Activated naive CD8-positive, alpha-beta T cell treated with anti-CD3 and anti-CD28 coated beads, Interleukin-2, amount 10 ng/mL, durations not matched to agents 7 days and 5 days (primary cell): ENCODE measurements at regions not wholly inside any gene's neighbourhood (a gene's known extent, or its start where the extent isn't known, plus 50 kb on each side); places are given as distances from the start of the nearest gene placed in this dataset.

Experiments
- ATAC-seq: fragments of 150-1000 bp; cut with Tn5 transposase; one replicate; pipeline ENCODE4 v1.10.0; 2021; ENCODE audit warnings: low read depth, moderate library complexity
- POLR2A ChIA-PET: fragments of 350-600 bp; sonication (Branson Sonifier 250); formaldehyde crosslinking; loops from one replicate; lab custom pipeline; 2021; ENCODE audit warnings: antibody characterized with exemption; lab: Charles Lee
- DNase-seq: peaks from one replicate; pipeline ENCODE4 v3.0.0; 2021
- H3K27ac Mint-ChIP-seq: one replicate; pipeline ENCODE4 v1.8.0; 2022; ENCODE audit warnings: mild to moderate bottlenecking, mixed read lengths
- H3K27me3 Mint-ChIP-seq: one replicate; pipeline ENCODE4 v1.8.0; 2022; ENCODE audit warnings: mild to moderate bottlenecking, moderate library complexity, mixed read lengths
- H3K36me3 Mint-ChIP-seq: one replicate; pipeline ENCODE4 v1.8.0; 2021; ENCODE audit warnings: mild to moderate bottlenecking, mixed read lengths
- H3K4me1 Mint-ChIP-seq: one replicate; pipeline ENCODE4 v1.8.0; 2021; ENCODE audit warnings: mixed read lengths
- H3K4me3 Mint-ChIP-seq: one replicate; pipeline ENCODE4 v1.8.0; 2022; ENCODE audit warnings: mild to moderate bottlenecking, moderate library complexity, mixed read lengths
- H3K9me3 Mint-ChIP-seq: one replicate; pipeline ENCODE4 v1.8.0; 2021; ENCODE audit warnings: mixed read lengths

DNA sequence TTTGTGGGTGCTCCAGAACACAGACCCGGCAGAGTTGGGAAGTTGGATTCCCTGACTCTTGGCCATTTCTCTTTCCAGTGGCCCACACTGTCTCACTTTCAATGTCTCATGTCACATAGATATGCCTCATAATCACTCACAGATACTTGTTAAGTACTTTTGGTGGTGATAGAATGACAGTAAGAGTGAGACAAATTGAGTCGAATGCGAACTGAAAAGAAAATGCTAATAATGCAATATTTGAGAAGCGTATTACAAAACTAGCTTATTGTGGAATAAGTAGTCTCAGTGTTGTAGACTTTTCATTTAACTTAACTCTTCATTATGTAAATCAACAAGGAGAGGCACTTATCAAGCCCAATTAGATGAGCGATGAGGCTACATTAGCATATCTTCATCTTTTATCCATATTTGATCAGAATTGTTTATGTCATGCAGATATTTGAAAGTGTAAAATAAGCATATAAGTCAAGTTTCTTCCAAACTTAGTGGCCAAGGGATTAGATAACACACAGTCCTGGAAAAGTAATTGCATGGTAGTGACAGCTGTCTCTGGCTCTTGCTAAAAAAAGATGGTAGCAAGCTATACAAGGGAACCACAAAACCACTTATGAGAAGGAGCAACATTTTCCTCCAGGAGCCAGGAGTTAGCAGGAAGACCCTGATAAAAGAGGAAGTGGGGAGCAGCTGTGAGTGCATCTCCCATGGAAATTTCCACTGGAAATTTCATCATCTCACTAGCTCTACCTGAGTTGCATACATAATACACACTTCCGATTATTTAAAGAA is 243.6 kb downstream of the ARRDC4 start:
- DNase-seq (no peak), ATAC-seq (no peak)
- Mint-ChIP-seq H3K27ac (no peak overlapping the region), H3K27me3 (peaks cover 3% of the 10 kb centered on the region), H3K4me3 (no peak overlapping the region), H3K9me3 (no peaks in the 10 kb centered on the region), H3K36me3 (no peaks in the 10 kb centered on the region), H3K4me1 (no peaks in the 10 kb centered on the region)
- POLR2A ChIA-PET = no interaction called here

DNA sequence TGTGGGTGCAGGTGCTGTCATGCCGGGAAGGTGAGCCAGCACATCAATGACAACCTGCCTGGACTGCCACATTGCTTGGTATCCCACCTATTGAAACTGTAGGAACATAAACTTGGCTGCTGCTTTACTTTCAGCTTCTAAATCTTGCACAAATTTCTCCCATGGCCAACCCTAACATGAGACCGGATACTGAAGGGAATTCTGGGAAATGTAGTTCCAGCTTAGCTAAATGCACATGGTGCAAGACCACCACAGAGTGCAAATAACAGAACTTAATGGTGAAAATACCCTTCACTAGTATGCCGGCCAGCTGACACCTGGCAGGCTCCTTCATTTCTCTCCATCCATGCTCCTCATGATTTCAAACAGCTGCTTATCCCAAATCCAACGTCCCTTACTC is 247.4 kb downstream of the ARRDC4 start:
- no peak overlapping the region for H3K4me3 Mint-ChIP-seq

DNA sequence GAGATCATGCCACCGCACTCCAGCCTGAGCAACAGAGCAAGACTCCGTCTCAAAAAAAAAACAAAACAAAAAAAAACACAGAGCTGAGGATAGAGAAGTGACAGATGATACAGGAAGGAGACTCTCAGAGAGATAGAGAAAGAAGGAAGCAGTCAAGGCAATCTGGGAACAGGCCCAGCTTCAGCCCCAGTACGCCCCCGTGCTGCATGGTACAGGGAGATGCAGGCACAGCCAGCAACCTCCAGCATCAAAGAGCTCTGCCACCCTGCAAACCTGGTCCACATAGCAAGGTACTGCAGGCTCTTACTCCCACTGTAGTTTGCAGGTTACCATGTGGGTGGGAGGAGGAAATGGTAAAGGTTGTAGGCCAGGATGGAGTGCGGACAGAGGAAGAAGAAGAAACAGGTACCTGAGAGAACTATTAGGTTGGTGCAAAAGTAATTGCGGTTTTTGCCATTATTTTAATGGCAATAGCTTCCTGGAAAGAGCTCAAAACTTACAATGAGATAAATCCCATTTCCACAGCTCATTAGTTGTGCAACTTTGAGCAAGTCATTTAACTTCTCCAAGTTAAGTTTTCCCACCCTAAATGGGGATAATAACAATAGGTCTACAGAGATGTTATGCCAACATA is 253.0 kb downstream of the ARRDC4 start:
- Mint-ChIP-seq H3K27me3 (no peaks in the 10 kb centered on the region), H3K36me3 (no peaks in the 10 kb centered on the region), H3K9me3 (no peaks in the 10 kb centered on the region), H3K27ac (no peak overlapping the region), H3K4me1 (no peaks in the 10 kb centered on the region), H3K4me3 (no peak overlapping the region)
- ATAC-seq (no peak), DNase-seq (no peak)
- POLR2A ChIA-PET = no interaction called here

More for the DNA sequence above, 247.4 kb downstream of the ARRDC4 start:
- Mint-ChIP-seq H3K36me3 (no peaks in the 10 kb centered on the region), H3K4me1 (no peaks in the 10 kb centered on the region), H3K27me3 (peaks cover 3% of the 10 kb centered on the region), H3K9me3 (no peaks in the 10 kb centered on the region), H3K27ac (no peak overlapping the region)
- DNase-seq = no peak
- POLR2A ChIA-PET = no interaction called here
- no peak for ATAC-seq

DNA sequence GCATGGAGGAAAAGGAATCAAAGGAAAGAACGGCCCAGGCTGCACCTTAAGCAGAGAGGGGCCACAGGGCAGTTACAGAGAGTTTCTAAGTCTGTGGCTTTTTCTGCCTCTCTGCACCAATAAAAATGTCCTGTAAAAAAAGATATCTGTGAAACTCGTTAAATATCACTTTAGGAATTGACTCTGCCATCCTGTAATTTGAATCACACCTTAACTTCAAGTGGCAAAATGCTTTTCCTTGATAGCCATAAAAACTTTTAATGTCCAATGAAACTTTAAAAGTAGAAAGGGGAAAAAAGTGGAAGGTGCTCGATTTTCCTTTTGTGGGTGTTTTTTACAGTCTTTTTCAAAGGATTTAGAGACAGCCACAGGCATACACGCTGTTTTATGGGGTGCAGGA is 255.7 kb downstream of the ARRDC4 start:
- POLR2A ChIA-PET = no interaction called here
- H3K27ac Mint-ChIP-seq = no peak overlapping the region
- H3K36me3 Mint-ChIP-seq = no peaks in the 10 kb centered on the region
- H3K27me3 Mint-ChIP-seq = no peaks in the 10 kb centered on the region
- ATAC-seq (no peak), DNase-seq (no peak)
- H3K4me1 Mint-ChIP-seq = no peaks in the 10 kb centered on the region
- no peak overlapping the region for H3K4me3 Mint-ChIP-seq
- no peaks in the 10 kb centered on the region for H3K9me3 Mint-ChIP-seq

DNA sequence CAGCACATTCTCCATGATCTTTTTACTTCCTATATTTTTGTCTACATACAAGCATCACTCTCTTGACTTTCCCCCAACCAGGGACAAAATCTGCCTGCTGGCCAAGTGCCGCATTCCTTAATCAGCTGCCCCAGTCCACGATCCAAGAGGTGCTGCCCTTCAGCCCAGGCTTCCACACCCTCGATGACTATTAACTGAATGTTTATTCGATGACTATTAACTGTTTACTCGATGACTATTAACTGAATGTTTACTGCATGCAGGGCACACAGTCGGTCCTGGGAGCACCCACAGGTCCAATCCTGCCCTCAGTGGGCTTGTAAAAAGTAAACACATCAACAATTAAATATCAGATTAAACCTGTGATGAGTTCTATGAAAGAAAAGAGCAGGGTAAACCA is 256.9 kb downstream of the ARRDC4 start:
- H3K9me3 Mint-ChIP-seq = no peaks in the 10 kb centered on the region
- POLR2A ChIA-PET = no interaction called here
- ATAC-seq (no peak), DNase-seq (no peak)
- no peaks in the 10 kb centered on the region for H3K36me3 Mint-ChIP-seq
- no peaks in the 10 kb centered on the region for H3K4me1 Mint-ChIP-seq
- no peaks in the 10 kb centered on the region for H3K27me3 Mint-ChIP-seq
- no peak overlapping the region for H3K27ac Mint-ChIP-seq
- H3K4me3 Mint-ChIP-seq = no peak overlapping the region

DNA sequence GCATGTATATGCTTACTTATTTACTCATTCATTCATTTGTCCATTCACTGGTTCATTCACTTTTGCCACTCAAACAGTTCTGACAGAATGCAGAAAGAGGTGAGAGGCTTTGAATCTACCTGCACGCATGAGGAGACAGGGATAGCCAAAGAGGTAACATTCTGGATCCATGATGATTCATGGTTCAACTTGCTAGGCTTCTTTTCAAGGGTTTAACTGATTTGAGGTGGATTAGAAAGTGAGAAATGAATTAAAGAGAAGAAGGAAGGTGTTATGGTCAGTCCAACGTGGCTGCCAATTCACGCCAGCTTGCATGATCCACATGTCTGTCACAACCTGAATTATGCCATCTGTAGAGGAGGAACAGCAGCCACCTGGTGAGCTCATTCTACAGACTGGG is 260.6 kb downstream of the ARRDC4 start:
- H3K9me3 Mint-ChIP-seq = no peaks in the 10 kb centered on the region
- DNase-seq = no peak
- no peaks in the 10 kb centered on the region for H3K4me1 Mint-ChIP-seq
- no peaks in the 10 kb centered on the region for H3K36me3 Mint-ChIP-seq
- H3K27me3 Mint-ChIP-seq = no peaks in the 10 kb centered on the region
- POLR2A ChIA-PET = no interaction called here
- no peak for ATAC-seq
- H3K4me3 Mint-ChIP-seq = no peak overlapping the region
- H3K27ac Mint-ChIP-seq = no peak overlapping the region

DNA sequence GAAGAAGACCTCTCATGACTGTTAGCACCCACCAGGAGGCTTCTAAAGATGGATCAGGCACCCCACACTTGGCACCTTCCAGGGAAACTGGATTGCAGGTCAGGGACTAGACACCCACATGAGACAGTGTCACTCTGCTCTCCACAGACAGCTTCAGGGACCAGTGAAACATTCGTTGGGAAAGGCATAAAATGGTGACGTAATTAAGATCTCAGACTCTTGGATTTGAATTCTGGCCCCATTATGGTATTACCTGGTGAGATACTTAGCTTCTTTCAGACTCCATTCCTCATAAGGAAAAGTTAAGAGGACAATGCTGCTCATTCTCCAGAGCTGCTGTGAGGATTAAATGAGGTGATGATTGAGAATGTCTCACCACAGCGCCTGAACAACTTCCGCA is 261.1 kb downstream of the ARRDC4 start:
- ATAC-seq = no peak

DNA sequence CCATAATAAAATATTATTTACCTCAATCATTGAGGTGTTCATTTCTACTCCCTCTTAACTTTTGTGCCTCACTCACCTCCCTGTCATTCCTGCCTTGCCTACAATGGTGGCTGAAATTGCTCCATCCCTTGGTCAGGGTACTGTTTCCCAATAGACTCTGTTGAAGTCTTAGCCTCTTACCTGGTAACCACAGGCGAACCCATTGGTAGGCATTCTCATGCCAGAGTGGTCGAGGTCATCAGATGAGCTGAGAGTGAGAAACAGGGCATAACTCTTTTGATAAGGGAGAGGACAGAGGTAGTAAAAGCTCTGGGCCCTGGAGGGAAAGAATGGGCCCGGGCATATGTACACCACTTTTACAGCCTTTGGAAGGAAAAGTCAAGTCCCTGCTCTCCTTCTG is 265.6 kb downstream of the ARRDC4 start:
- Mint-ChIP-seq H3K4me1 (no peaks in the 10 kb centered on the region), H3K27me3 (no peaks in the 10 kb centered on the region), H3K9me3 (no peaks in the 10 kb centered on the region), H3K36me3 (no peaks in the 10 kb centered on the region), H3K4me3 (no peak overlapping the region), H3K27ac (no peak overlapping the region)
- ATAC-seq = no peak
- POLR2A ChIA-PET = no interaction called here
- DNase-seq = no peak

More for the DNA sequence above, 261.1 kb downstream of the ARRDC4 start:
- POLR2A ChIA-PET = no interaction called here
- Mint-ChIP-seq H3K4me3 (no peak overlapping the region), H3K27me3 (no peaks in the 10 kb centered on the region), H3K27ac (no peak overlapping the region), H3K9me3 (no peaks in the 10 kb centered on the region), H3K4me1 (no peaks in the 10 kb centered on the region), H3K36me3 (no peaks in the 10 kb centered on the region)
- no peak for DNase-seq

DNA sequence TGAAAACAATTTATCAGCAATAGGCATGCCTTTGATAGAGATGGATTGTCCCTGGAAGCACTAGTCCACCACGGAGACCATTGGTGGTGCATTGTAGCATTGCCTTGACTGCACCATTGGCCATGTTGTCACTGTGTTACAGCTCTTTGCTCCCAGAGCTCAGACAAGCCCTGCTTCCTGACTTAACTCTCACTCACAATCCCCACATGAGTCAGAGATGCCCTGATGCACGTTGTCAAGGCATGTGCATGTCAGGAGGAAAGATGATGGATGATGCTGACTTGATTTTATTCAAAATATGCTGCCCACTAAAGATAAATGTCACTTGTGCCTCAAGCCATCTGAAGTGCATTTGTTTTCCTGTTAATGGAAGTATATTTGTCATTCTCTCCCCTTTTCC is 266.1 kb downstream of the ARRDC4 start:
- Mint-ChIP-seq H3K36me3 (no peaks in the 10 kb centered on the region), H3K9me3 (no peaks in the 10 kb centered on the region), H3K4me1 (no peaks in the 10 kb centered on the region), H3K27ac (no peak overlapping the region), H3K4me3 (no peak overlapping the region), H3K27me3 (no peaks in the 10 kb centered on the region)
- ATAC-seq (no peak), DNase-seq (no peak)
- POLR2A ChIA-PET = no interaction called here

DNA sequence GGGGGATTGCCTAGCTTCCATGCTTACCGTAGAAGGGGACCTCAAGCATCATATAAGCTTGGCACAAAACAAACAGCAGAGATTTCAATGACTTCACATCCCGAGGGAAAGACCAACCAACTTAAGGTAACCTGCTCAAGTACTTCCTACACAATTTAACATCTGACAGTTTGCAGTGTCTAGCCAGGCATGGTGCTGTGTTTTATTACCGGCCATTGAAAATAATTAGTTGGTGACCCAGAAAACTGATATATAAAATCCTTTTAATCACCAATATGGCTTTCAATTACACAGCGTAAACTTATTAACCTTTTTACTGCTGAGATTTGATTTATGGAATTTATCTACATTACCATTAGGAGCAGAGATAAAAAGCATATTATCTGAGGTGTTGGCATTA is 268.3 kb downstream of the ARRDC4 start:
- POLR2A ChIA-PET = interaction anchor here (0.6 kb wide), 1 partner anchor 74 kb away, joined by 3 read pairs; no protein-coding TSS in a partner anchor
- Mint-ChIP-seq H3K9me3 (no peaks in the 10 kb centered on the region), H3K27ac (no peak overlapping the region), H3K27me3 (no peaks in the 10 kb centered on the region), H3K36me3 (no peaks in the 10 kb centered on the region), H3K4me1 (no peaks in the 10 kb centered on the region), H3K4me3 (no peak overlapping the region)
- DNase-seq = no peak
- ATAC-seq = no peak

DNA sequence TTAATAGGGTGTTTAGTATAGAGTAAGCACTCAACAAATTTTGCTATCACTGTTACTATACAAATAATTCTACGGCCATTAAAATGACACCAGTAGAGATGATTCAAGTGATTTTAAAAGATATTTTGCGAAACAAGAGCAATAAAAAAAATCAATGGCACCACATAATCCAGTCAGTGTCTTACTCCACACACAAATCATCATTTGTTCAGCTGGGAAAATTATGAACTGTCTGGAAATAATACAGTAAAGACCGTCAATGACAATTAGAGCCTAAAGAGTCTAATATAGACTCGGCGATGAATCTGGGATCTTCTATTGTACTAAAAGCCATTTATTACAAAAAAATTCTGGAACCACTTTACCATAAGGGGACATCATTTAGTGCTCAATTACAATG is 270.5 kb downstream of the ARRDC4 start:
- H3K9me3 Mint-ChIP-seq = no peaks in the 10 kb centered on the region
- no peak overlapping the region for H3K27ac Mint-ChIP-seq
- no peaks in the 10 kb centered on the region for H3K27me3 Mint-ChIP-seq
- POLR2A ChIA-PET = no interaction called here
- DNase-seq = no peak
- no peak overlapping the region for H3K4me3 Mint-ChIP-seq
- H3K36me3 Mint-ChIP-seq = no peaks in the 10 kb centered on the region
- no peak for ATAC-seq
- H3K4me1 Mint-ChIP-seq = no peaks in the 10 kb centered on the region

DNA sequence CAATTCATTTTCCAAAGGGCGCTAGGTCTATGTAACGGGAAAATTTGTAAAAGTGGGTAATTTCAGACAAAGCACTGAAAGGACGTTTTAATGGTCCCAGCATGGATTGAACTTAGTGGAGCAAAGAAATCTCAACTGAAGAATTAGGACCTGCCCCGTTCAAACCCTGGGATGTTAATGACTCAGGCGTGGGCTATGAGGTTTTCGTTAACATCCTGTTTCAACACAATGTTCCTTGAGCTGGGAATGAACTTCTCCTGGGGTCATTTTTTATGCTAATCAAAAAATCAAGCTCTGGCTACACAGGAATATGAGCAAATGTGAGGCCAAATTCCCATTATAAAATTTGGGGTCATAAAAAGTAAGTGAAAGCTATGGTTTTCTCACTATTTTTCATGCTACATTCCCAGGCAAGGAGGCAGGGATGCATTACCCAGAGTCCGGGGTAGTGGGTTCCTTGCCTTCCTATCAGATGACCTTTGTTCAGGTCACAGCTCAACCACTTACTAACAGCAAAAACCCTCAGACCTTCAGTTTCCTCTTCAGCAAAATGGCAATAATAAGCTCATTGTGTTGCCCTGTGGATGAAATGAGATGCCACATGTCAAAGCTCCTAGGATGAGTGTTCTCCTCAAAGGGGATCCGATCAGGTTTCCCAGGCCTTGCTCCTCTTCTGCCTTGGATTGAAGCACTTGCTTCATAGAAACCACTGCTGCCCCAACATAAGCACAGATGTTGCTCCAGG is 271.4 kb downstream of the ARRDC4 start:
- no peak for ATAC-seq
- H3K4me3 Mint-ChIP-seq = no peak overlapping the region
- POLR2A ChIA-PET = no interaction called here

DNA sequence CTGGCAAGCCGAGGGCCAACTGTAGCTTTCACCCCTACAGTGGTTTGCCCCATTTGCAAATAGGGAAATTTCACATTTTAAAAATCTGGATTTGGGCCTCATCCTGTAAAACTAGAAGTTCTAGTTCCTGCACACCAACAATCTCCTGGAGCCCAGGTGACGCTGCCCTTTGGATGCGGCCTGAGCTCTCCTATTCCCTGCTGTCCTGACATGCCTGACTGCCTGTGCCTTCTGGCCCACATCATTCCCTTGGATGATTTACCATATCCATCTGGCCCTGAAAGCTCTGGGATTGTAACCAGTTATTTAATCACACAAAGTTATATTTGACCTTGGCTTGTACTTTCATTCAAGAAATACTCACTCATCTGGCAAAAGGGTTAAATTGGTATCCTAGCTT is 272.3 kb downstream of the ARRDC4 start:
- H3K4me3 Mint-ChIP-seq = no peak overlapping the region
- POLR2A ChIA-PET = no interaction called here
- no peaks in the 10 kb centered on the region for H3K4me1 Mint-ChIP-seq
- no peaks in the 10 kb centered on the region for H3K9me3 Mint-ChIP-seq
- no peak for DNase-seq
- H3K36me3 Mint-ChIP-seq = no peaks in the 10 kb centered on the region
- H3K27ac Mint-ChIP-seq = no peak overlapping the region
- no peak for ATAC-seq
- no peaks in the 10 kb centered on the region for H3K27me3 Mint-ChIP-seq

More for the DNA sequence above, 271.4 kb downstream of the ARRDC4 start:
- no peak for DNase-seq
- Mint-ChIP-seq H3K9me3 (no peaks in the 10 kb centered on the region), H3K27ac (no peak overlapping the region), H3K36me3 (no peaks in the 10 kb centered on the region), H3K4me1 (no peaks in the 10 kb centered on the region), H3K27me3 (no peaks in the 10 kb centered on the region)

DNA sequence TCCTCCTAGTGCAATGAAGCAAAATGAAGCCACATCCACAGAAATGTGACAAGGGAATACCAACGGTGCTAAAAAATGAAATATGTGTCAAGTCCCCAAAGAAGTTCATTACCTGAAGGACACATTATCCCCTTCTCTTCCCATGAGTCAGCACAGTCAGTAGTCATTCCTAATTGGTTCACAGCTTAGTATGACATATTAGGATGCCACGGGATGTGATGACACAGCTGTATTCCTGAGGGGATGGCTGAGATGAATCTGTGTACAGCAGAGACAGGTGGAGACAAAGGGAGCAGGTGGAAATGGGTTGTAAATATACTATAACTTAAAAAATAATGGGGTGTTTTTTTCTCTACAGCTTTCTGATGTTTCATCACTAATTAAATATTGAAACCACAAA is 273.4 kb downstream of the ARRDC4 start:
- DNase-seq (no peak), ATAC-seq (no peak)
- Mint-ChIP-seq H3K36me3 (no peaks in the 10 kb centered on the region), H3K9me3 (no peaks in the 10 kb centered on the region), H3K27me3 (no peaks in the 10 kb centered on the region), H3K27ac (no peak overlapping the region), H3K4me3 (no peak overlapping the region), H3K4me1 (no peaks in the 10 kb centered on the region)
- POLR2A ChIA-PET = no interaction called here
